NCI-H2107 (cell line): ENCODE measurements at regions not wholly inside any gene's neighbourhood (a gene's known extent, or its start where the extent isn't known, plus 50 kb on each side); places are given as distances from the start of the nearest gene placed in this dataset.
"Not testable (repeated sequence)": the region's sequence is repeated elsewhere in the genome, so short reads cannot be mapped to it uniquely, and the experiment has no call there.

Experiments
- DNase-seq: peaks from one replicate; lab custom pipeline; 2025; lab: John Stamatoyannopoulos, UW

DNA sequence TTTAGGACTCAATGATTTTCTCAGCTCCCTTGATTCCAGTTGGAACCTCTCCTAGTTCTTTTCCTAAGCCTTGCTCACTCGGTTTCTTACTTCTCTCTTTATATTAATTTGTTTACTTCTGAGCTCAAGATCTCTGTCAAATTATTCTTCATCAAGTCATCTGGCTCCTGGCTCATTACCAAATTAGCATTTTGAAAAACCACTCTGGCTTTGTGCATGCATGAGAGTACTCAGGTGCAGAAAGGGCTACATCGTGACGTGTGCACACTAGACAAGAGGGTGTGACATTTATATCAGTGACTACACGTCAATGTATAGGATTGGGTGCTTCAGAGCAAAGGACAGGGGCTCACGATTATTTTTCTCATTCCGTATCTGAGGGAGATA lies 645.7 kb upstream of the DPP6 start:
- DNase-seq = no peak

DNA sequence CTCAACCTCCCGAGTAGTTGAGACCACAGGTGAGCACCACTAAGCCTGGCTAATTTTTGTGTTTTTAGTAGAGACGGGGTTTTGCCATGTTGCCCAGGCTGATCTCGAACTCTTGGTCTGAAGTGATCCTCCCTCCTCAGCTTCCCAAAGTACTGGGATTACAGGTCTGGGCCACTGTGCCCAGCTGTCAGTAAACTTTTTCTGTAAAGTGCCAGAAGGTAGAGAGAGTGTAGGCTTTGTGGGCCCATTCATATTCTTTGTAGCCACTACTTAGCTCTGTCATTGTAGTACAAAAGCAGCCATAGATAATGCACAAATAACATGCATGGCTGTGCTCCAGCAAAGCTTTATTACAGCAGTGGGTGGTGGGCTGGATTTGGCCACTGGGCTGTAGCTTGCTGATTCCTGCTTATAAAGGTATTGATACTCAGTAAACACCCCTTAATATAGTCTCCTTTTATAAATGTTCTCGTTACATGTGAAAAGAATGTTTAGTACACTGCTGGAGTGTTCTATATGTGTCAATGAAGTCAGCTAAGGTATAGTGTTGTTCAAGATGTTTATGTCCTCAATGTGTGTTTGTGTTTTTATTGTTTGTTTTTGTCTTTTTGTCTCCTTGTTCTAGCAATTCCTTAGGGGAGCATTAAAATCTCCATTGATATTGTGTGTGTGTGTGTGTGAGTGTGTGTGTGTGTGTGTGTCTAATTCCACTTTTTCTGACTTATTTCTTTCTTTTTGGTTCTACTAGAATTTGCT lies 644.7 kb upstream of the DPP6 start:
- DNase-seq = no peak

DNA sequence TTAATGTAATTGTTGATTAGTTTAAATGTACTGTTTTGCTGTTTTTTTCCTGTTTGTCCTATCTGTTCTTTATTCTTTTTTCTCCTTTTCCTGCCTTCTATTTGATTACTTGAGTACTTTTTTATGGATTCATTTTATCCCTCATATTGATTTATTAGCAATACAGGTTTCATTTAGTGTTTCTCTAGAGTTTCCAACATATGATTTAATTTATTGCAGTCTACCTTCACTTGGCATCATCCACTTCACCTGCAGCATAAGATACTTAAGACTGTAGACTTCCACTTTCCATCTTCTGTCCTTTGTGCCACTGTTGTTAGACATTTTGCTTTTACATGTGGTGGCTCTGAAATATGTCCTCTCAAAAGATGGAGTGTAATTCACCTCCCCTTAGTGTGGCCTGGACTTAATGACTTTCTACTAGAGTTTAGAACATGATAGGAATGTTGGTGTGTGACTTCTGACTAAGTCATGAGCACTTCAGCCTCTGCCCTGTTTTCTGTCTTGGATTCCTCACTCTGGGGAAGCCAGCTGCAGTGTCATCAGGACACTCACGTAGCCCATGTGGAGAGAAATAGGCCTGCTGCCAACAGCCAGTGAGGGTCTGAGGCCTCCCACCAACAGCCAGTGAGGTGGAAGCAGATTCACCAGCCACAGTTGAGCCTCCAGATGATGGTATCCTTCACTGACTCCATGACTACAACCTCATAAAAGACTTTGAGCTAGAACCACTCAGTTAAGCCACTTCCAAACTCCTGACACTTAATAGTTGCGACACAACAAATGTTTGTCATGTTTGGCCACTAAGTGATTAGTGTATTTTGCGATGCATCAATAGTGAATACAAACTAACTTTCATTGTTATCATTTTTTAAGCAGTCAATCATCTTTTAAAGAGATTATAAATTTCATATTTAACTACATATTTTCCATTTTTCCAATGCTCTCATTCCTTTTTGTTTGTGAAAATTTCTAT lies 643.5 kb upstream of the DPP6 start:
- DNase-seq = no peak

DNA sequence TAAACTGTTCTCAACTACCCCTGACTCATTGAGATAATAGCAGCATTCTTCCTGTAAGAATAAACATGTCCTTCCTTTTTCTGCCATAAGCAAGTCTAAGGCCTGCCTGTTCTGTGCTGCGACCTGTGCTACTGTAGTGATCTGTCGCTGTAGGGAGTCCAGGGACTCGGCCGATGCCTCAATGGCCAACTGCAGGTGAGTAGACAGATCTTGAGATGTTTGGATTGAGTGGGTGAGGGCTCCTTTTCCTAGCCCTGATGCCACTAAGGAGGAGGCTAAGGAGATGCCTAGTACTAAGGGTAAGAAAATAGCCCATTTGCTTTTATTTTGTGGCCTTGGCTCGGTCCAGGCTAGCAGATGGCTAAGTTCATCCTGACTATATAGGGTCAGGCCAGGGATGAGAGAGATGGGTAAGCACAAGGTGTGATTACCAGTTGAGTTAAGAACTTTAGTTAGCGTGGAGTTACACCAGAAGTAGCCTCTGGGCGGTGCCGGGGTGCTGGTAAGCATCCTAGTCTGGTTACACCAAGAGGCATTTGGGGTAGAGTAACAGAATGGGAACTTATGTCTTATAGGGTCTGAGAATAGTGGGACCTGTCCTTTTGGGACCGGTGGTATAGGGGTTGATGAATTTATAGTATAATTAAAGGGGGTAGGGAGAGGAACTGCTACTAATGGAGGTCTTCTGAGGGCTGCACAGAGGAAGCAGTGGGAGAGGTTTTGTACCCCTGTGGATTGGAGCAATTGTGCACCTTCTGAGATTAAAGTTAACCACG lies 642.4 kb upstream of the DPP6 start:
- DNase-seq = not testable (repeated sequence)

DNA sequence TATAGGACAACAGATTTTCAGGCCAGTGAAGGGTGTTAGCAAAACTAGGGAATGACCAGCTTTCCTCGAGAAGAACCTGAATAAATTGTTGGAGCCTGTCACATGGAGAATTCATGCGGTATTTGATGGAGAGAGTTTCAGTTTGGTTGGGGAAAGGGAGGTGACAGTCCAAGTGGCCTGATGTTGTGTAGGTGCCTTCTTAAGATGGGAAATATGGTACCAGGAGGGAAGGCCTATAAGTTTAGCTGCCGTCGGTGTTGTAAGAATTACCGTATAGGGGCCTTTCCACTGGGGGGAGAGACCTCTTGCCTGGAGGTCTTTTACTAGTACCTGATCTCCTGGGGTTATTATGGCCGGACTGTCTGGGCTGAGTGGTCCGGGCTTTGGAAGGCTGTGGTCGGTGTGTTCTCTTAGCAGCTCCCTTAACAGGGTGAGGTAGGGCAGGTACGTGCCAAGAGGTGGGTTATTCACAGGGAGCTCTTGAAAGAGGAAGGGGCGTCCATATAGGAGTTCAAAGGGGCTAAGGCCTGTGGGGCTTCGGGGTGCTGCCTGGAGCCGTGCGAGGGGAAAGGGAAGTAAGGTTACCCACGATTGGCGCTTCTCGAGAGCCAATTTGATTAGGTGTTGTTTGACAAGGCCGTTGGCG lies 641.1 kb upstream of the DPP6 start:
- not testable (repeated sequence) for DNase-seq

GRCh38 chr7:153412114-153412823 lies 639.9 kb upstream of the DPP6 start:
- not testable (repeated sequence) for DNase-seq

DNA sequence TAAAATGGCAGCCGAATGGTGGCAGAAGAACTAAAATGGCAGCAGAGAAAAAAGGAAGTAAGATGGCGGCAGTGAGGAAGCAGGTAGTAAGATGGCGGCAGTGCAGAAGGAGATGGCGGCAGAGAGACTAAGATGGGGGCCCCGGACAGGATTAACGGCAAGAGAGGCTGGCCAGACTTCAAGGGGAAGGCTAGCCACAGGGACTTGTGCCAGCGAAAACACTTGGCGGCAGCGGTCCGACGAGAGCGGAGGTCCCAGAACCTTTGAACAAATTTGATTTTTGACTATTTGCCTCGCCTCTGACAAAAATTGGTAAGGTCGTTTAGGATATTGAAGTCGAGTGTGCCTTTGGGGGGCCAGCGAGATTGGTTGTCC lies 639.4 kb upstream of the DPP6 start:
- not testable (repeated sequence) for DNase-seq

- DNase-seq = no peak
Observed at GRCh38 chr7:153413199-153413539, 639.0 kb upstream of the DPP6 start.

DNA sequence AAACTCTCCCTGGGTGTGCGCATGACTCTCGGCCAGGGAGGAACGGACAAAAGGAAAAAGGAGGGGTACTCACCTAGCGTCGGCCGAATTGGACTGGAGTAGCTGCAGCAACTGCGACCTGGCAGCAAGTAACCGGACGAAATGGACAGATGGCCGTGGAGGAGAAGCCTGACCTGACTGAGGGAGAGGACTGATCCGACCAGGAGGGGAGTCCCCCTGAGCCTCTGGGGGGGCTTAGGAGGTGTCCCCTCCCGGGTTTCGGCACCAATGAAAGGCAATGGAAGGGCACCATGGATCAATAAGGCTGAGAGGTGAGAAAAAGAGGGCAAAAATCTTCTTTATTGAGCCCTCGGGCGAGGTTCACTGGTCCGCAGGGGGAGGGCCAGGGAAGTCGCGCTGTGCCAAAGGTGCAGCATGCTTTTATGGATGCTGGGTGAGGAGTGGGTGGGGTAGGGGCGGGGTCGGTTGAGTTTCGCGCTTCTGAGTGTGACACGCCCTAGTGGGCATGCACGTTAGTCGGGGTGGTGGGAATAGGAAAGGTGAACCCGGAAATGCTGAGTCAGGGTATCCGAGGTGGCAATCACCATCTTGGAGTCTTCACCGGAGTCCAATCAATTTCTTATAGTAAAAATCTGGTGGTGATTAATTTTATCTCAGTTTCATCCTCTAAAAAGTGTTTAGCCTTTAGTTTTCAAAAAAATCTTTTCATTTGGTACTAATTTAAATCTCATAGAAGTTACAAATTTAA lies 638.5 kb upstream of the DPP6 start:
- no peak for DNase-seq

DNA sequence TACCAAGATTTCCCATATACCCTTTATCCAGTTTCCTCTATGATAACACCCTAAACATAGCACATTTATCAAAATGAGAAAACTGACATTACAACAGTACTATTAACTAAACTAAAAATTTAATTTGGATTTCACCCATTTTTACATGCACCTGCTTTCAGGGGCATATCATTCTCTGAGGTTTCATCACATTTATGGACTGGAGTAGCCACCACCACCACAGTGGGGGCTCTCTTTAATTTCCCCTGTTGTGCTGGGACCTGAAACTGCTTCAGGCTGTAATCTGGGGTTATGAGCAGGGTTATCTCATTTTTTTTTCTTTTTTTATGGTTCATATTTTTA lies 637.9 kb upstream of the DPP6 start:
- DNase-seq = no peak

- DNase-seq = no peak
Observed at GRCh38 chr7:153415632-153416031, 636.6 kb upstream of the DPP6 start.

GRCh38 chr7:153422291-153423209 lies 629.6 kb upstream of the DPP6 start:
- DNase-seq = no peak

DNA sequence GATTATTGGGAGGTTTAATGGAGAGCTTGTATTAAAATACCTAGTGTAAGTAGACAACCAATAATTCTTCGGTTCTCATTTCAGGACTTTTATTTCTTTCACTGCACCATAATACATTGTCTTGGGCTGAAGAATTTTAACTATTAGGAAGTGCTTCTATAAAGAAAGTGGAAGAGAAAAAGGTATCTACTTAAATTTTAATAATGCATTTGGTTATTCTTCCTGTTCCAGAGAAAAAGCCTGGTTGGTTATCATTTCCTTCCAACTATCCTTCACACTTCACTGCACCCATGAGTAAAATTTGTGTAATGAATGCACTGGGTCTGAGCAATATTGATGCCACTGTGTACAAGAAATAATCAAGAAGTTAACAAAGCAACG lies 629.0 kb upstream of the DPP6 start:
- no peak for DNase-seq

DNA sequence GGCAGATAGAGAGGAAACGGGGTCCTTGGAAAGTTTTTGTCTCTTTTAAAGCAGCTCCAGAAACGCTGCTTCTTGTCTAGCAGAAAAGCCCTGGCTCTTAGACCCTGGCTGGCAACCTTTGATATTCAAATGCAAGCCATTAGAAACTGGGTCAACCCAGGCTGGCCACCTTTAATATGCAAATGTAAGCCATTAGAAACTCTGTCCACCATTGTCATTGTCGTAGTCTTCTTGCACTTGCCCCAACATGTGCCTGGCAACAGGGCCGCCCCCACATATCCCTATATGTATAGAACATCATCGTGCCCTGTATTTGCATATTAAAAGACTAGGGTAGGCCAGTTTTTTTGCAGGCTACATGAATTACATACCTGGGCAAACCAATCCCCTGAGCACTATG lies 621.3 kb upstream of the DPP6 start:
- DNase-seq = no peak

- no peak for DNase-seq
Observed at GRCh38 chr7:153432063-153432462, 620.1 kb upstream of the DPP6 start.

DNA sequence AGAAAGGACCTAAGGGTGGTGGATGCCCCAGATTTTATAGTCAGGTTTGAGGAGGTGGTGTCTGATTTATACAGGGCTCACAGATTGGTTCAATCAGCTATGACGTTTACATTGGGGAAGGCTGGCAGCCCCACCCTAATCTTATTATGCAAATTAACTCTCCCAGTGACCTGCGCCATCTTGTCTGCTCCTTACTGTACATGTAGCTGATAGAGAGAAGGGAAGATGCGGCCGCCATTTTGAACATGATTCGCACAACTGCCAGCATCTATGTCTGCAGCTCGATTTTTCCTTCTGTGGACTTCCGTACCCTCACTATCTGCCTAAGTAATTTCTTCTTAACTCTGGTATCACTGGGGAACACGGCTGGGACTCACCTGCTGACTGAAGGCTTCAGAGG lies 619.0 kb upstream of the DPP6 start:
- DNase-seq = no peak

DNA sequence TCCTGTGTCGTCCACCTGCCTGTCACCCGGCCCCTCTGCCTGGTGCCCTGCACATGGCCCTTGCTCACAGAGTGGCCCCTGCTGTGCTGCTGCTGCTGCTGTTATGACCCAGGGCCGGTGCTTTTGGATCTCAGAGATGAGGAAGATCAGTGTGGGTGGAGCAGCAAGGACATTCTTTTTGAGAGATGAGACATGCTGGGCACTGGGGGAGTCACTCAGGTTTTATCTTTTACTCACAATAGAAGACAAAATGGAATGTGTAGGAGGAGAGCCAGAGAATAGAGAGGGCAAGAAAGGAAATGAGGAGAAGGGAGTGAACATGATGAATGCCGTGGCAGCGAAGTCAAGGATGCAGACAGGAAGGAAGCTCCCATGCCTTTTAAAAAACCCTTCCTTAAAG lies 611.5 kb upstream of the DPP6 start:
- no peak for DNase-seq

- DNase-seq = no peak
Observed at GRCh38 chr7:153443032-153443701, 609.0 kb upstream of the DPP6 start.

DNA sequence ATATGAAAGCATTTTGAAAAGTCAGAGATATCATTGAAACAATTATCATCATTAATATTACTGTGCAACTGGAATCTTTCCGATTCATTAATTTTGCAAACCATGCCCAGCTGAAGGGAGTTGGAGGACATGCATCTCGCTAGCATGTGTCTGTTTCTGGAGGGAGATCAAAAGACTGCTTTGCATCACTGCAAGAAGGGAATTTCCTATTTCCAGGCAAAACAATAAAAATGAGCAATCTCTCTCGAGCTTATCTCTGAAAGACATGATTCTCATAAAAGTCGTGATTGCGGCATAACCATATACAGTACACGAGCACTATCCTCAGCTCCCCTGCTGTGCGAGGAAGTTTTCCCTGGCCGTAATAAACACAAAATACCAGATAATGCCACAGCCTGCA lies 607.6 kb upstream of the DPP6 start:
- DNase-seq = no peak
